Keratinocyte (primary cell): ENCODE measurements at regions not wholly inside any gene's neighbourhood (a gene's known extent, or its start where the extent isn't known, plus 50 kb on each side); places are given as distances from the start of the nearest gene placed in this dataset.

Source experiments
- DNase-seq: peaks from one replicate; pipeline ENCODE4 v3.0.0-alpha.2; 2011; ENCODE audit warnings: low read depth, missing footprints, low spot score
- FAIRE-seq: peaks from 2 replicates; lab custom pipeline; 2011; peaks lifted over from hg19 to GRCh38; lab: Jason Lieb, UNC
- H2AFZ ChIP-seq: 2 replicates; pipeline ENCODE4 v1.6.0; 2012; ENCODE audit warnings: low read length, control low read depth, inconsistent platforms; ENCODE audit not compliant: control insufficient read depth
- H3K27ac ChIP-seq: 2 replicates; pipeline ENCODE4 v1.5.1; 2011; ENCODE audit warnings: low read length; ENCODE audit not compliant: control insufficient read depth, insufficient read depth
- H3K27me3 ChIP-seq: 3 replicates; pipeline ENCODE4 v1.6.0; 2011; ENCODE audit warnings: low read length; ENCODE audit not compliant: control insufficient read depth, insufficient read depth; ENCODE audit errors: extremely low read depth
- H3K36me3 ChIP-seq, 2 experiments: 2 replicates in 1 of 2; 3 replicates in 1 of 2; pipeline ENCODE4 v1.5.1; 2011; ENCODE audit warnings: low read length in 2 of 2, mild to moderate bottlenecking in 1 of 2; ENCODE audit not compliant: control insufficient read depth in 2 of 2, insufficient read depth in 2 of 2; ENCODE audit errors: extremely low read depth in 1 of 2
- H3K4me1 ChIP-seq: 3 replicates; pipeline ENCODE4 v1.5.1; 2011; ENCODE audit warnings: low read length; ENCODE audit not compliant: control insufficient read depth, insufficient read depth; ENCODE audit errors: extremely low read depth
- H3K4me2 ChIP-seq: 3 replicates; pipeline ENCODE4 v1.6.0; 2011; ENCODE audit warnings: low read depth, low read length; ENCODE audit not compliant: control insufficient read depth, insufficient read depth; ENCODE audit errors: extremely low read depth
- H3K4me3 ChIP-seq, 3 experiments: fragments of 200-600 bp in 1 of 3; sonication (generic) in 1 of 3; 2 replicates in 2 of 3; 3 replicates in 1 of 3; pipeline ENCODE4 v1.5.1; 2011 to 2016; ENCODE audit warnings: low read length in 3 of 3, mild to moderate bottlenecking in 3 of 3, control low read depth in 2 of 3, inconsistent platforms in 1 of 3, low read depth in 1 of 3, mixed read lengths in 1 of 3, mixed run types in 1 of 3, moderate library complexity in 1 of 3; ENCODE audit not compliant: control insufficient read depth in 2 of 3, insufficient read depth in 2 of 3; ENCODE audit errors: extremely low read depth in 1 of 3
- H3K79me2 ChIP-seq: 2 replicates; pipeline ENCODE4 v1.6.0; 2012; ENCODE audit warnings: low read length; ENCODE audit not compliant: control insufficient read depth, insufficient read depth
- H3K9ac ChIP-seq: 3 replicates; pipeline ENCODE4 v1.6.0; 2011; ENCODE audit warnings: low read length; ENCODE audit not compliant: control insufficient read depth, insufficient read depth; ENCODE audit errors: extremely low read depth
- H3K9me1 ChIP-seq: 3 replicates; pipeline ENCODE4 v1.6.0; 2011; ENCODE audit warnings: low read length; ENCODE audit not compliant: control insufficient read depth, insufficient read depth; ENCODE audit errors: extremely low read depth
- H3K9me3 ChIP-seq: 2 replicates; pipeline ENCODE4 v1.5.1; 2012; ENCODE audit warnings: low read depth, low read length; ENCODE audit not compliant: control insufficient read depth
- H4K20me1 ChIP-seq: 3 replicates; pipeline ENCODE4 v1.6.0; 2011; ENCODE audit warnings: low read length; ENCODE audit not compliant: control insufficient read depth, insufficient read depth; ENCODE audit errors: extremely low read depth
- CTCF ChIP-seq, 3 experiments: IDR thresholded peaks in 1 of 3; conservative IDR thresholded peaks in 1 of 3; optimal IDR thresholded peaks in 1 of 3; 2 replicates in 2 of 3; 3 replicates in 1 of 3; pipeline versions ENCODE3 to v1.5.1; 2011; ENCODE audit warnings: low read length in 3 of 3, mild to moderate bottlenecking in 3 of 3, moderate library complexity in 2 of 3, control low read depth in 1 of 3, inconsistent platforms in 1 of 3; ENCODE audit not compliant: insufficient read depth in 2 of 3; ENCODE audit errors: extremely low read depth in 1 of 3
- EZH2 ChIP-seq: IDR thresholded peaks from one replicate; pipeline ENCODE4 v1.6.1; 2012; ENCODE audit warnings: inconsistent platforms, mild to moderate bottlenecking, low read length, moderate library complexity
- dilution Hi-C: fragments of 300-500 bp; cut with MboI; formaldehyde crosslinking; loops from one replicate; pipeline ENCODE4 v1.7.0; 2020; ENCODE audit warnings: low sequenced_read_pairs; ENCODE audit not compliant: extremely low pct_ligation_motif_present

GRCh38 chr7:67564959-67565358 is 568.3 kb downstream of the TYW1 start:
- Histone ChIP-seq H3K4me3 (no peak overlapping the region), H3K4me1 (no peaks in the 10 kb centered on the region), H3K27me3 (no peaks in the 10 kb centered on the region), H3K4me2 (no peak overlapping the region), H3K9me3 (no peaks in the 10 kb centered on the region), H3K9ac (no peak overlapping the region), H2AFZ (no peak overlapping the region), H3K27ac (no peak overlapping the region), H3K9me1 (no peaks in the 10 kb centered on the region), H3K79me2 (no peaks in the 10 kb centered on the region), H3K36me3 (no peaks in the 10 kb centered on the region), H4K20me1 (no peaks in the 10 kb centered on the region)
- FAIRE-seq (no peak), DNase-seq (no peak)
- no peak for TF ChIP-seq EZH2
- no peak for TF ChIP-seq CTCF (optimal IDR thresholded peaks at IDR 0.05 in 1 of 3, IDR thresholded peaks at IDR 0.05 in 1 of 3, conservative IDR thresholded peaks at IDR 0.05 in 1 of 3; ENCODE audit: extremely low read depth in 1 of 3, insufficient read depth in 2 of 3, low read length in 3 of 3)
- dilution Hi-C loops = no loop called here

GRCh38 chr7:67566101-67566500 is 569.5 kb downstream of the TYW1 start:
- Histone ChIP-seq H3K36me3 (no peaks in the 10 kb centered on the region), H2AFZ (no peak overlapping the region), H3K79me2 (no peaks in the 10 kb centered on the region), H3K4me2 (no peak overlapping the region), H3K27ac (no peak overlapping the region), H3K9ac (no peak overlapping the region), H3K9me1 (no peaks in the 10 kb centered on the region), H4K20me1 (no peaks in the 10 kb centered on the region), H3K27me3 (no peaks in the 10 kb centered on the region), H3K4me1 (no peaks in the 10 kb centered on the region), H3K4me3 (no peak overlapping the region), H3K9me3 (no peaks in the 10 kb centered on the region)
- TF ChIP-seq CTCF (optimal IDR thresholded peaks at IDR 0.05 in 1 of 3, IDR thresholded peaks at IDR 0.05 in 1 of 3, conservative IDR thresholded peaks at IDR 0.05 in 1 of 3; ENCODE audit: extremely low read depth in 1 of 3, insufficient read depth in 2 of 3, low read length in 3 of 3) = no peak
- no peak for TF ChIP-seq EZH2
- dilution Hi-C loops = no loop called here
- FAIRE-seq (no peak), DNase-seq (no peak)
